ENCODE measurements at regions not wholly inside any gene's neighbourhood (a gene's known extent, or its start where the extent isn't known, plus 50 kb on each side); places are given as distances from the start of the nearest gene placed in this dataset.

- TF ChIP-seq, protein P1, sequence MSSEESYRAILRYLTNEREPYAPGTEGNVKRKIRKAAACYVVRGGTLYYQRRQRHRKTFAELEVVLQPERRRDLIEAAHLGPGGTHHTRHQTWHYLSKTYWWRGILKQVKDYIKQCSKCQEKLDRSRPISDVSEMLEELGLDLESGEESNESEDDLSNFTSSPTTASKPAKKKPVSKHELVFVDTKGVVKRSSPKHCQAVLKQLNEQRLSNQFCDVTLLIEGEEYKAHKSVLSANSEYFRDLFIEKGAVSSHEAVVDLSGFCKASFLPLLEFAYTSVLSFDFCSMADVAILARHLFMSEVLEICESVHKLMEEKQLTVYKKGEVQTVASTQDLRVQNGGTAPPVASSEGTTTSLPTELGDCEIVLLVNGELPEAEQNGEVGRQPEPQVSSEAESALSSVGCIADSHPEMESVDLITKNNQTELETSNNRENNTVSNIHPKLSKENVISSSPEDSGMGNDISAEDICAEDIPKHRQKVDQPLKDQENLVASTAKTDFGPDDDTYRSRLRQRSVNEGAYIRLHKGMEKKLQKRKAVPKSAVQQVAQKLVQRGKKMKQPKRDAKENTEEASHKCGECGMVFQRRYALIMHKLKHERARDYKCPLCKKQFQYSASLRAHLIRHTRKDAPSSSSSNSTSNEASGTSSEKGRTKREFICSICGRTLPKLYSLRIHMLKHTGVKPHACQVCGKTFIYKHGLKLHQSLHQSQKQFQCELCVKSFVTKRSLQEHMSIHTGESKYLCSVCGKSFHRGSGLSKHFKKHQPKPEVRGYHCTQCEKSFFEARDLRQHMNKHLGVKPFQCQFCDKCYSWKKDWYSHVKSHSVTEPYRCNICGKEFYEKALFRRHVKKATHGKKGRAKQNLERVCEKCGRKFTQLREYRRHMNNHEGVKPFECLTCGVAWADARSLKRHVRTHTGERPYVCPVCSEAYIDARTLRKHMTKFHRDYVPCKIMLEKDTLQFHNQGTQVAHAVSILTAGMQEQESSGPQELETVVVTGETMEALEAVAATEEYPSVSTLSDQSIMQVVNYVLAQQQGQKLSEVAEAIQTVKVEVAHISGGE (tag by site-specific recombination; conservative IDR thresholded peaks at IDR 0.05; ENCODE audit: low read depth) = no peak
- TF ChIP-seq ZNF48 (tag by site-specific recombination; IDR thresholded peaks at IDR 0.05) = no peak
- TF ChIP-seq ZNF121 (tag by site-specific recombination; IDR thresholded peaks at IDR 0.05) = no peak
- TF ChIP-seq ZNF621 (tag by site-specific recombination; IDR thresholded peaks at IDR 0.05) = no peak
- TF ChIP-seq ATF2 (tag by site-specific recombination; IDR thresholded peaks at IDR 0.05; ENCODE audit: low read depth) = no peak
- TF ChIP-seq ZNF624 (tag by site-specific recombination; IDR thresholded peaks at IDR 0.05) = no peak
- no peak for TF ChIP-seq ZFP41 (tag by site-specific recombination; IDR thresholded peaks at IDR 0.05; ENCODE audit: borderline replicate concordance)
Measured at GRCh38 chrX:145099204-145099603, 148.1 kb upstream of the SPANXN1 start (continued).

All from HEK293 (cell line).